HG02943 (cell line): ENCODE measurements at regions not wholly inside any gene's neighbourhood (a gene's known extent, or its start where the extent isn't known, plus 50 kb on each side); places are given as distances from the start of the nearest gene placed in this dataset.

ENCODE experiments used
- ATAC-seq: cut with Tn5 transposase; IDR thresholded peaks from one replicate; pipeline ENCODE4 v1.9.1; 2021; ENCODE audit warnings: mild to moderate bottlenecking, low read depth, moderate library complexity; ENCODE audit not compliant: unreplicated experiment

GRCh38 chr13:100872761-100873160 is 198.2 kb upstream of the TMTC4 start:
- no peak for ATAC-seq

GRCh38 chr13:100870898-100871297 is 196.3 kb upstream of the TMTC4 start:
- no peak for ATAC-seq

GRCh38 chr13:100860866-100861265 is 186.3 kb upstream of the TMTC4 start:
- ATAC-seq: no peak

GRCh38 chr13:100859861-100860260 is 185.3 kb upstream of the TMTC4 start:
- no peak for ATAC-seq

GRCh38 chr13:100855151-100855550 is 180.6 kb upstream of the TMTC4 start:
- ATAC-seq: no peak

GRCh38 chr13:100854006-100854405 is 179.4 kb upstream of the TMTC4 start:
- ATAC-seq: no peak

- no peak for ATAC-seq
Measured at GRCh38 chr13:100853434-100853833, 178.8 kb upstream of the TMTC4 start.

GRCh38 chr13:100852146-100852545 is 177.6 kb upstream of the TMTC4 start:
- no peak for ATAC-seq

GRCh38 chr13:100848304-100848703 is 173.7 kb upstream of the TMTC4 start:
- ATAC-seq: no peak

- no peak for ATAC-seq
Measured at GRCh38 chr13:100845128-100845757, 170.6 kb upstream of the TMTC4 start.

- no peak for ATAC-seq
Measured at GRCh38 chr13:100842136-100842535, 167.5 kb upstream of the TMTC4 start.

- ATAC-seq: no peak
Measured at GRCh38 chr13:100838387-100838786, 163.8 kb upstream of the TMTC4 start.

- no peak for ATAC-seq
Measured at GRCh38 chr13:100837631-100838030, 163.0 kb upstream of the TMTC4 start.

GRCh38 chr13:100836711-100837110 is 162.1 kb upstream of the TMTC4 start:
- ATAC-seq: no peak

GRCh38 chr13:100835695-100836094 is 161.1 kb upstream of the TMTC4 start:
- no peak for ATAC-seq

- ATAC-seq: no peak
Measured at GRCh38 chr13:100833427-100833826, 158.8 kb upstream of the TMTC4 start.

- ATAC-seq: no peak
Measured at GRCh38 chr13:100828226-100828625, 153.6 kb upstream of the TMTC4 start.

- no peak for ATAC-seq
Measured at GRCh38 chr13:100827489-100828176, 153.0 kb upstream of the TMTC4 start.

GRCh38 chr13:100826441-100826840 is 151.8 kb upstream of the TMTC4 start:
- no peak for ATAC-seq

- ATAC-seq: no peak
Measured at GRCh38 chr13:100825557-100825956, 151.0 kb upstream of the TMTC4 start.

GRCh38 chr13:100824366-100824765 is 149.8 kb upstream of the TMTC4 start:
- no peak for ATAC-seq

- no peak for ATAC-seq
Measured at GRCh38 chr13:100823448-100823847, 148.9 kb upstream of the TMTC4 start.
